ENCODE measurements at regions not wholly inside any gene's neighbourhood (a gene's known extent, or its start where the extent isn't known, plus 50 kb on each side); places are given as distances from the start of the nearest gene placed in this dataset.

DNA sequence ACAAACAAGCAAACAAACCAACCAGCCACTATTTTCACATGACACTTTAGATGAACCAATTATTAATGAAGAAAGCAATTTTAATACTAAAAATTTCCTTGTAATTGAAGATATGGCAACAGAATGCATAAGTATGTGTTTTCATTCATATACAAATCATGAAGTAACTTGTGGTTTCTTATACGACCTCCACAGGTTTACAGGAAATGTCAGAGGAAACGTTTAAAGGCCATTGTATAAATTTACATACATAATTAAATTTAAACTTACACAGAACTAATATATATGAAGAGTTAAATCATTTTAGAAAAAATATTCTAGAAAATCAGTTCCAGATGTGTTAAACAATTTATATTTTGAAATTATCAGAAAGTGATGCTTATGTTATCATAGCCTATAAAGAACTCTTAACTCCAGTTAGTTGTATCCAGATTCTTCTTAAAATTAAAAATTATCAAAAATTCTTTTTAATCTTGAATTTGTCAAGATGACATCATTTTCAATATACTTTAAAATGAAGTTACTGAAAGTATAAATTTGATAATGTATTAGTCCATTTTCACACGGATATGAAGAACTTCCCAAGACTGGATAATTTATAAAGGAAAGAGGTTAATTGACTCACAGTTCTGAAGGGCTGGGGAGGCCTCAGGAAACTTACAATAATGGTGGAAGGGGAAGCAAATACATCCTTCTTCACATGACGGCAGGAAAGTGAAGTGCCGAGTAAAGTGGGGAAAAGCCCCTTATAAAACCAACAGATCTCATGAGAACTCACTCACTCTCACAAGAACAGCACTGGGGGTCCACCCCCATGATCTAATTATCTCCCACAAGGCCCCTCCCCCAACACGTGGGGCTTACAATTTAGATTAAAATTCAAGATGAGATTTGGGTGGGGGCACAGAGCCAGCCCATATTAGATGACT is 192.0 kb downstream of the PIK3R1 start:
- TF ChIP-seq EP300 (IDR thresholded peaks at IDR 0.05; ENCODE audit: low read depth), result no peak
- TF ChIP-seq, protein P1, sequence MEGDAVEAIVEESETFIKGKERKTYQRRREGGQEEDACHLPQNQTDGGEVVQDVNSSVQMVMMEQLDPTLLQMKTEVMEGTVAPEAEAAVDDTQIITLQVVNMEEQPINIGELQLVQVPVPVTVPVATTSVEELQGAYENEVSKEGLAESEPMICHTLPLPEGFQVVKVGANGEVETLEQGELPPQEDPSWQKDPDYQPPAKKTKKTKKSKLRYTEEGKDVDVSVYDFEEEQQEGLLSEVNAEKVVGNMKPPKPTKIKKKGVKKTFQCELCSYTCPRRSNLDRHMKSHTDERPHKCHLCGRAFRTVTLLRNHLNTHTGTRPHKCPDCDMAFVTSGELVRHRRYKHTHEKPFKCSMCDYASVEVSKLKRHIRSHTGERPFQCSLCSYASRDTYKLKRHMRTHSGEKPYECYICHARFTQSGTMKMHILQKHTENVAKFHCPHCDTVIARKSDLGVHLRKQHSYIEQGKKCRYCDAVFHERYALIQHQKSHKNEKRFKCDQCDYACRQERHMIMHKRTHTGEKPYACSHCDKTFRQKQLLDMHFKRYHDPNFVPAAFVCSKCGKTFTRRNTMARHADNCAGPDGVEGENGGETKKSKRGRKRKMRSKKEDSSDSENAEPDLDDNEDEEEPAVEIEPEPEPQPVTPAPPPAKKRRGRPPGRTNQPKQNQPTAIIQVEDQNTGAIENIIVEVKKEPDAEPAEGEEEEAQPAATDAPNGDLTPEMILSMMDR (IDR thresholded peaks at IDR 0.05), result no peak
- TF ChIP-seq POLR2AphosphoS5 (IDR thresholded peaks at IDR 0.05), result no peak
- TF ChIP-seq POLR2A (IDR thresholded peaks at IDR 0.05), result no peak
- in situ Hi-C loops (cut with MboI; ENCODE audit: low pct_ligation_motif_present in 1 of 4, low pct_unique_long_range_greater_than_20kb in 1 of 4, low sequenced_read_pairs in 3 of 4), result no loop called here
- no peaks in the 10 kb centered on the region for H3K9me3 ChIP-seq
- WGBS, 2 donors (ENCODE audit: low coverage in 1 of 2), result 50 to 59% methylated on average over 4 to 6 of the region's 6 CpGs
- intact Hi-C loops (cut with DNase I; ENCODE audit: low total_unique reads), result no loop called here
- H3K27ac ChIP-seq, result peak overlapping the region in 3 of 4 donors; percentile 64 to 80 (median 65)
- H3K4me1 ChIP-seq, result peaks cover 5 to 30% (median 13%) of the 10 kb centered on the region in 4 donors
- DNase-seq, result no peak
- H3K27me3 ChIP-seq, result no peaks in the 10 kb centered on the region
- no peaks in the 10 kb centered on the region for H3K36me3 ChIP-seq
- no peak overlapping the region for H3K4me3 ChIP-seq

DNA sequence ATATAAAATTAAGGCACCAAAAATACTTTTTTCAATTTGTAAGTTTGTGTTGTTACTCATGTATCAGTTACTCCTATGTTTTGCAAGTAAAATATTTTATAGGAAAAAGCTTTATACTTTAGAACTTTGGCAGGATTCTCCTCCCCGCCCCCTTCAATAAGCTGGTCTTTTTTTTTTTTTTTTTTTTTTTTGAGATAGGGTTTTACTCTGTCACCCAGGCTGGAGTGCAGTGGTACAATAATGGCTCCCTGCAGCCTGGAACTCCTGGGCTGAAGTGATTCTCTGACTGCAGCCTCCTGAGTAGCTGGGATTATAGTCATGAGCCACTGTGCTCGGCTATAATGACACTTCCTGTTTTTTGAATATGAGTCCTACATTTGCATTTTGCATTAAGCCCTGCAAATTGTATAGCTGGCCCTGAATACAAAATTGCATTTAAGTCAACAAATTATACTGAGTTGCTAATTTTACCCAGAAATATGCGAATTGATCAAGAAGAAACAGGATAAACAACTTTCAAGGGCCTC is 192.9 kb downstream of the PIK3R1 start:
- no peak overlapping the region for H3K4me3 ChIP-seq
- intact Hi-C loops (cut with DNase I; ENCODE audit: low total_unique reads), result no loop called here
- peaks cover 5 to 30% (median 13%) of the 10 kb centered on the region in 4 donors for H3K4me1 ChIP-seq
- no peaks in the 10 kb centered on the region for H3K36me3 ChIP-seq
- H3K27ac ChIP-seq, result no peak overlapping the region
- TF ChIP-seq EP300 (IDR thresholded peaks at IDR 0.05; ENCODE audit: low read depth), result no peak
- TF ChIP-seq, protein P1 (IDR thresholded peaks at IDR 0.05), result no peak
- TF ChIP-seq POLR2A (IDR thresholded peaks at IDR 0.05), result no peak
- no peak for TF ChIP-seq POLR2AphosphoS5 (IDR thresholded peaks at IDR 0.05)
- H3K9me3 ChIP-seq, result no peaks in the 10 kb centered on the region
- no peaks in the 10 kb centered on the region for H3K27me3 ChIP-seq
- no peak for DNase-seq
- 86 to 90% methylated on average over 3 of the region's 3 CpGs for WGBS, 2 donors (ENCODE audit: low coverage in 1 of 2)
- in situ Hi-C loops (cut with MboI; ENCODE audit: low pct_ligation_motif_present in 1 of 4, low pct_unique_long_range_greater_than_20kb in 1 of 4, low sequenced_read_pairs in 3 of 4), result no loop called here

DNA sequence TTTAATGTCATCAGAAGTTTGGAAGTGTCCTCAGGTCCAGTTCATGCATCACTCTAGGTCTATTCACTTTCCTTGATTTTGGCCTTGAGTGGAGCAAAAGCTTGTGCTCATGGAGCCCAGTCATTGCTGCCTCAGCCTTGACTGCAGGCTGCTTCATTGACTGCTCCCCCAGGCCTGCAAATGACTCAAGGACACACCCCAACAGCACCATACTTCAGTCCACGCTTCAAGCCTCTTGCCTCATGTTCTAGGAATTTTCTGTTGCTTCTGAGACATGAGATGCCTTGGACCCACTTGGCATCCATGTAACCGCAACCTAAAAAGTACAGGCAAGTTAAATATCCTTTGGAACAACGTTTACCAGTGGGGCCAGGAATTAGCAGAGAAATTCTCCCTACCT is 193.7 kb downstream of the PIK3R1 start:
- intact Hi-C loops (cut with DNase I; ENCODE audit: low total_unique reads), result no loop called here
- in situ Hi-C loops (cut with MboI; ENCODE audit: low pct_ligation_motif_present in 1 of 4, low pct_unique_long_range_greater_than_20kb in 1 of 4, low sequenced_read_pairs in 3 of 4), result no loop called here
- peaks cover 5 to 30% (median 12%) of the 10 kb centered on the region in 4 donors for H3K4me1 ChIP-seq
- no peaks in the 10 kb centered on the region for H3K9me3 ChIP-seq
- WGBS, 2 donors (ENCODE audit: low coverage in 1 of 2), result 84% methylated on average over 3 of the region's 3 CpGs; no CpG with 5 or more reads in 1 of the 2 donors
- TF ChIP-seq POLR2AphosphoS5 (IDR thresholded peaks at IDR 0.05) (no peak), POLR2A (IDR thresholded peaks at IDR 0.05) (no peak), EP300 (IDR thresholded peaks at IDR 0.05; ENCODE audit: low read depth) (no peak)
- TF ChIP-seq, protein P1 (IDR thresholded peaks at IDR 0.05), result no peak
- DNase-seq, result no peak
- H3K27ac ChIP-seq, result no peak overlapping the region
- H3K36me3 ChIP-seq, result no peaks in the 10 kb centered on the region
- H3K27me3 ChIP-seq, result no peaks in the 10 kb centered on the region
- no peak overlapping the region for H3K4me3 ChIP-seq

DNA sequence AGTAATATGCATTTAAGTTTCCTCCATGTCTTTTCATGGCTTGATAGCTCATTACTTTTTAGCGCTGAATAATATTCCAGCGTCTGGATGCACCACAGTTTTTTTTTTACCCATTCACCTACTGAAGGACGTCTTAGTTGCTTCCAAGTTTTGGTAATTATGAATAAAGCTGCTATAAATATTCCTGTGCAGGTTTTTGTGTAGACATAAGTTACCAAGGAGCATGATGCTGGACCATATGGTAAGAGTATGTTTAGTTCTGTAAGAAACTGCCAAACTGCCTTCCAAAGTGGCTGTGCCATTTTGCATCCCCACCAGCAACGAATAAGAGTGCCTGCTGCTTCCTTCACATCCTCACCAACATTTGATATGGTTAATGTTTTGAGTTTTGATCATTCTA is 195.6 kb downstream of the PIK3R1 start:
- Histone ChIP-seq H3K27me3 (no peaks in the 10 kb centered on the region), H3K27ac (no peak overlapping the region), H3K9me3 (no peaks in the 10 kb centered on the region), H3K4me1 (peaks cover 5 to 20% (median 9%) of the 10 kb centered on the region in 4 donors), H3K4me3 (no peak overlapping the region), H3K36me3 (no peaks in the 10 kb centered on the region)
- intact Hi-C loops (cut with DNase I; ENCODE audit: low total_unique reads), result no loop called here
- 88 to 100% methylated on average over 2 to 4 of the region's 4 CpGs for WGBS, 2 donors (ENCODE audit: low coverage in 1 of 2)
- TF ChIP-seq, protein P1 (IDR thresholded peaks at IDR 0.05), result no peak
- TF ChIP-seq POLR2AphosphoS5 (IDR thresholded peaks at IDR 0.05) (no peak), EP300 (IDR thresholded peaks at IDR 0.05; ENCODE audit: low read depth) (no peak)
- no peak for DNase-seq
- in situ Hi-C loops (cut with MboI; ENCODE audit: low pct_ligation_motif_present in 1 of 4, low pct_unique_long_range_greater_than_20kb in 1 of 4, low sequenced_read_pairs in 3 of 4), result no loop called here

All from transverse colon (tissue), 4 donors.